ENCODE measurements at regions not wholly inside any gene's neighbourhood (a gene's known extent, or its start where the extent isn't known, plus 50 kb on each side); places are given as distances from the start of the nearest gene placed in this dataset.

- CTCF ChIA-PET = interaction anchor here (0.7 to 0.9 kb wide), 2 partner anchors 77 to 317 kb away, joined by 3 read pairs; no protein-coding TSS in a partner anchor
- TF ChIP-seq POLR2AphosphoS5 (IDR thresholded peaks at IDR 0.05; ENCODE audit: insufficient read depth, low read depth, low read length) (no peak), MYC (IDR thresholded peaks at IDR 0.05; ENCODE audit: low read depth, low read length) (no peak), JUN (IDR thresholded peaks at IDR 0.05; ENCODE audit: borderline replicate concordance, insufficient read depth, insufficient read length, low read depth) (no peak), GATA2 (IDR thresholded peaks at IDR 0.05; ENCODE audit: insufficient read depth, insufficient read length, low read depth, low read length) (no peak), EZH2 (IDR thresholded peaks at IDR 0.05; ENCODE audit: borderline replicate concordance, low read depth, low read length, severe bottlenecking) (no peak), POLR2A (IDR thresholded peaks at IDR 0.05; ENCODE audit: low read depth, low read length) (no peak), MAX (IDR thresholded peaks at IDR 0.05; ENCODE audit: insufficient read depth, insufficient read length) (no peak), FOS (IDR thresholded peaks at IDR 0.05; ENCODE audit: borderline replicate concordance, insufficient read depth, low read length) (no peak)
- TF ChIP-seq, protein P1, sequence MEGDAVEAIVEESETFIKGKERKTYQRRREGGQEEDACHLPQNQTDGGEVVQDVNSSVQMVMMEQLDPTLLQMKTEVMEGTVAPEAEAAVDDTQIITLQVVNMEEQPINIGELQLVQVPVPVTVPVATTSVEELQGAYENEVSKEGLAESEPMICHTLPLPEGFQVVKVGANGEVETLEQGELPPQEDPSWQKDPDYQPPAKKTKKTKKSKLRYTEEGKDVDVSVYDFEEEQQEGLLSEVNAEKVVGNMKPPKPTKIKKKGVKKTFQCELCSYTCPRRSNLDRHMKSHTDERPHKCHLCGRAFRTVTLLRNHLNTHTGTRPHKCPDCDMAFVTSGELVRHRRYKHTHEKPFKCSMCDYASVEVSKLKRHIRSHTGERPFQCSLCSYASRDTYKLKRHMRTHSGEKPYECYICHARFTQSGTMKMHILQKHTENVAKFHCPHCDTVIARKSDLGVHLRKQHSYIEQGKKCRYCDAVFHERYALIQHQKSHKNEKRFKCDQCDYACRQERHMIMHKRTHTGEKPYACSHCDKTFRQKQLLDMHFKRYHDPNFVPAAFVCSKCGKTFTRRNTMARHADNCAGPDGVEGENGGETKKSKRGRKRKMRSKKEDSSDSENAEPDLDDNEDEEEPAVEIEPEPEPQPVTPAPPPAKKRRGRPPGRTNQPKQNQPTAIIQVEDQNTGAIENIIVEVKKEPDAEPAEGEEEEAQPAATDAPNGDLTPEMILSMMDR (IDR thresholded peaks at IDR 0.05; ENCODE audit: extremely low read depth in 1 of 2, insufficient read depth in 1 of 2, low read depth in 1 of 2, low read length in 2 of 2) = no peak
- intact Hi-C loops (cut with micrococcal nuclease) (no loop called here), dilution Hi-C loops (cut with MboI; ENCODE audit: extremely low pct_ligation_motif_present, low sequenced_read_pairs) (no loop called here)
- no peaks in the 10 kb centered on the region for H3K9me1 ChIP-seq (replicated peaks; ENCODE audit: control insufficient read depth, extremely low read depth, insufficient read depth, low read length)
- no TSS peak for BruUV-seq (replicated peaks)
- H3K4me3 ChIP-seq (replicated peaks in 1 of 3; ENCODE audit: insufficient read depth in 1 of 3, low read depth in 1 of 3, low read length in 3 of 3) = no peak overlapping the region
- DNase-seq (ENCODE audit: low read depth, low spot score) (no peak), FAIRE-seq (no peak)
- no peaks in the 10 kb centered on the region for H4K20me1 ChIP-seq (replicated peaks; ENCODE audit: control insufficient read depth, extremely low read depth, insufficient read depth, low read length)
- no peak overlapping the region for H3K4me2 ChIP-seq (ENCODE audit: insufficient read depth, low read length)
- no peak overlapping the region for H2AFZ ChIP-seq (ENCODE audit: low read depth, low read length)
- H3K36me3 ChIP-seq (ENCODE audit: control insufficient read depth in 2 of 2, extremely low read depth in 1 of 2, insufficient read depth in 2 of 2, low read length in 2 of 2) = no peaks in the 10 kb centered on the region
- H3K4me1 ChIP-seq (ENCODE audit: control insufficient read depth, extremely low read depth, insufficient read depth, low read length) = peaks cover 6% of the 10 kb centered on the region
- no peaks in the 10 kb centered on the region for H3K27me3 ChIP-seq (ENCODE audit: control insufficient read depth in 2 of 2, insufficient read depth in 2 of 2, low read length in 2 of 2)
- no peak overlapping the region for H3K27ac ChIP-seq (ENCODE audit: insufficient read depth, low read depth, low read length)
- H3K79me2 ChIP-seq (ENCODE audit: control insufficient read depth, insufficient read depth, low read length) = no peaks in the 10 kb centered on the region
- POLR2A ChIA-PET = no interaction called here
- H3K9ac ChIP-seq (replicated peaks; ENCODE audit: extremely low read depth, insufficient read depth, low read length) = no peak overlapping the region
- H3K9me3 ChIP-seq (replicated peaks; ENCODE audit: control insufficient read depth, insufficient read depth, low read length) = no peaks in the 10 kb centered on the region
Measured at GRCh38 chr3:87090631-87091030, 99.7 kb upstream of the VGLL3 start.
